Liver (tissue), 7 donors: ENCODE measurements at regions not wholly inside any gene's neighbourhood (a gene's known extent, or its start where the extent isn't known, plus 50 kb on each side); places are given as distances from the start of the nearest gene placed in this dataset.
A peak's percentile ranks its signal among the peaks of the same experiment; 100 is the strongest.
"Not testable (repeated sequence)": the region's sequence is repeated elsewhere in the genome, so short reads cannot be mapped to it uniquely, and the experiment has no call there.

Experiments used
- DNase-seq: peaks from one replicate; pipeline ENCODE4 v3.0.0-alpha.2; 2017; ENCODE audit warnings: low spot score
- H3K27ac ChIP-seq, 2 donors: one replicate each; pipeline ENCODE4 v1.7.0; 2013; ENCODE audit warnings: inconsistent platforms in 2 of 2, low read length in 2 of 2, control low read depth in 1 of 2, low read depth in 1 of 2, mild to moderate bottlenecking in 1 of 2
- H3K27me3 ChIP-seq, 4 donors: one replicate each; pipeline versions ENCODE4 v1.6.1 to v1.7.0; 2013; ENCODE audit warnings: low read length in 3 of 4, inconsistent platforms in 1 of 4, mild to moderate bottlenecking in 1 of 4, moderate library complexity in 1 of 4; ENCODE audit not compliant: control insufficient read depth in 4 of 4, insufficient read depth in 4 of 4
- H3K36me3 ChIP-seq, 4 donors: one replicate each; pipeline versions ENCODE4 v1.6.1 to v1.7.0; 2013; ENCODE audit warnings: low read length in 3 of 4, mild to moderate bottlenecking in 3 of 4, low read depth in 1 of 4, moderate library complexity in 1 of 4; ENCODE audit not compliant: control insufficient read depth in 4 of 4, insufficient read depth in 3 of 4
- H3K4me1 ChIP-seq, 4 donors: one replicate each; pipeline versions ENCODE4 v1.6.1 to v1.7.0; 2013; ENCODE audit warnings: low read length in 3 of 4, mild to moderate bottlenecking in 3 of 4, moderate library complexity in 1 of 4; ENCODE audit not compliant: control insufficient read depth in 4 of 4, insufficient read depth in 4 of 4
- H3K4me3 ChIP-seq, 3 donors: one replicate each; pipeline versions ENCODE4 v1.6.1 to v1.7.0; 2013; ENCODE audit warnings: low read length in 3 of 3, control low read depth in 1 of 3, low read depth in 1 of 3, mild to moderate bottlenecking in 1 of 3
- H3K9ac ChIP-seq, 2 donors: one replicate each; pipeline ENCODE4 v1.7.0; 2013; ENCODE audit warnings: low read length in 2 of 2, mild to moderate bottlenecking in 2 of 2, moderate library complexity in 2 of 2, control low read depth in 1 of 2, low read depth in 1 of 2
- H3K9me3 ChIP-seq, 4 donors: one replicate each; pipeline versions ENCODE4 v1.6.1 to v1.7.0; 2013; ENCODE audit warnings: low read length in 3 of 4; ENCODE audit not compliant: control insufficient read depth in 4 of 4
- EGR1 ChIP-seq, 2 donors: IDR thresholded peaks; 2 replicates each; pipeline ENCODE4 v1.6.1; 2016 to 2018; ENCODE audit warnings: antibody characterized with exemption in 2 of 2, low read depth in 2 of 2
- FOXA1 ChIP-seq: IDR thresholded peaks from 2 replicates; pipeline ENCODE4 v1.6.1; 2016; ENCODE audit warnings: antibody characterized with exemption
- GABPA ChIP-seq, 2 donors: IDR thresholded peaks in 1 of 2; conservative IDR thresholded peaks in 1 of 2; 2 replicates each; pipeline ENCODE4 v1.6.1; 2016; ENCODE audit warnings: antibody characterized with exemption in 2 of 2, mild to moderate bottlenecking in 1 of 2, moderate library complexity in 1 of 2
- HNF4A ChIP-seq, 2 donors: conservative IDR thresholded peaks; 2 replicates each; pipeline ENCODE4 v1.6.1; 2016; ENCODE audit warnings: antibody characterized with exemption in 2 of 2, mild to moderate bottlenecking in 2 of 2
- JUND ChIP-seq, 2 donors: IDR thresholded peaks; 2 replicates each; pipeline ENCODE4 v1.6.1; 2016; ENCODE audit warnings: antibody characterized with exemption in 2 of 2
- NR2F2 ChIP-seq: IDR thresholded peaks from 2 replicates; pipeline ENCODE4 v1.6.1; 2016; ENCODE audit warnings: antibody characterized with exemption
- RAD21 ChIP-seq, 2 donors: IDR thresholded peaks; 2 replicates each; pipeline ENCODE4 v1.6.1; 2016; ENCODE audit warnings: antibody characterized with exemption in 2 of 2, mild to moderate bottlenecking in 2 of 2
- REST ChIP-seq: IDR thresholded peaks from 2 replicates; pipeline ENCODE4 v1.6.1; 2016; ENCODE audit warnings: antibody characterized with exemption, mild to moderate bottlenecking
- RXRA ChIP-seq, 2 donors: IDR thresholded peaks; 2 replicates each; pipeline ENCODE4 v1.6.1; 2017 to 2018; ENCODE audit warnings: antibody characterized with exemption in 2 of 2, mild to moderate bottlenecking in 1 of 2
- SP1 ChIP-seq: IDR thresholded peaks from 2 replicates; pipeline ENCODE4 v1.6.1; 2018; ENCODE audit warnings: antibody characterized with exemption, mild to moderate bottlenecking
- TAF1 ChIP-seq: conservative IDR thresholded peaks from 2 replicates; pipeline ENCODE4 v1.6.1; 2016; ENCODE audit warnings: antibody characterized with exemption, mild to moderate bottlenecking
- YY1 ChIP-seq: IDR thresholded peaks from 2 replicates; pipeline ENCODE4 v1.6.1; 2016; ENCODE audit warnings: antibody characterized with exemption, mild to moderate bottlenecking
- ZBTB33 ChIP-seq: IDR thresholded peaks from 2 replicates; pipeline ENCODE4 v1.6.1; 2016; ENCODE audit warnings: antibody characterized with exemption
- WGBS: extraction: QIAGEN DNeasy Blood & Tissue Kit; methylation state at CpG from one replicate; pipeline ENCODE4 v1.1.7; 2013; 5-methylcytosine and 5-hydroxymethylcytosine counted together
- TF ChIP-seq, protein P1 (sequence below): IDR thresholded peaks from 2 replicates; pipeline ENCODE4 v1.6.1; 2016; ENCODE audit warnings: antibody characterized with exemption
- TF ChIP-seq, protein P2 (sequence below): IDR thresholded peaks from 2 replicates; pipeline ENCODE4 v1.6.1; 2016; ENCODE audit warnings: antibody characterized with exemption
- donor health status: healthy.
- donor health status: healthy.
- donor health status: healthy.
- donor health status: healthy.

GRCh38 chr16:22693638-22694340, 120.2 kb upstream of the HS3ST2 start:
- TF ChIP-seq HNF4A (conservative IDR thresholded peaks at IDR 0.05) (no peak), TAF1 (no peak)
- Histone ChIP-seq H3K27ac (no peak overlapping the region), H3K27me3 (peaks cover 0 to 2% (median under 1%) of the 10 kb centered on the region in 4 donors), H3K4me1 (no peaks in the 10 kb centered on the region), H3K9ac (no peak overlapping the region), H3K9me3 (no peaks in the 10 kb centered on the region), H3K4me3 (no peak overlapping the region), H3K36me3 (no peaks in the 10 kb centered on the region)
- DNase-seq: no peak
- whole genome bisulfite sequencing: 79% methylated on average over 8 of the region's 8 CpGs

DNA sequence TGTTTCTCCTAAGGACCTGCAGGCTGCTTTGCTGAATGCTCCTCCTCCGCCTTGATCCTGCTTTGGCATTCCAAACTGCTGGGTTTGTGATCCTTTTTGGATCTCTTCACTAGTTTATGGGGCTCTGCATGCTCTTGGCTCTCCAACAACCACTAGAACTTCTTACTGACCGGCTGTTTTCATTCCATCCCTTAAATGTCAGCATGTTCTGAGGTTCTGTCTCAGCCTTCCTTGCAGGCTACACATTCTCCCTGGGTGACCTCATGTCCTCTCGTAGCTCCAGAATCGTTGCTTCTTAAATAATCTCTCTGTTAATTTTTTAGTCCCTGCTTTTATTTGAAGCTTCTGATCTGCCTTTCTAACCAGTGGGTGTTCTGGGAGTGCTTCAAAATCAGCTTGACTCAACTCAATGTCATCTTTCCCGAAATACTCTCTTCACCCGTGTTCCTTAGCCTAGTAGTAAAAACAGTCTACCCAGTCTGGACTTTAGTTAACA, 119.0 kb upstream of the HS3ST2 start:
- H3K4me1 ChIP-seq: no peaks in the 10 kb centered on the region
- 66% methylated on average over 6 of the region's 6 CpGs for WGBS
- H3K4me3 ChIP-seq: no peak overlapping the region
- H3K27me3 ChIP-seq: peaks cover 0 to 4% (median 1%) of the 10 kb centered on the region in 4 donors
- no peak for DNase-seq
- TF ChIP-seq EGR1 (IDR thresholded peaks at IDR 0.05; ENCODE audit: low read depth in 2 of 2) (no peak), JUND (IDR thresholded peaks at IDR 0.05) (peak; percentile 13 to 39), RXRA (IDR thresholded peaks at IDR 0.05) (peak in 1 of 2 donors; percentile 16), YY1 (no peak), FOXA1 (no peak), ZBTB33 (no peak), HNF4A (conservative IDR thresholded peaks at IDR 0.05) (no peak), RAD21 (IDR thresholded peaks at IDR 0.05) (no peak)
- TF ChIP-seq, protein P1, sequence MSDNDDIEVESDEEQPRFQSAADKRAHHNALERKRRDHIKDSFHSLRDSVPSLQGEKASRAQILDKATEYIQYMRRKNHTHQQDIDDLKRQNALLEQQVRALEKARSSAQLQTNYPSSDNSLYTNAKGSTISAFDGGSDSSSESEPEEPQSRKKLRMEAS: no peak
- TF ChIP-seq, protein P2, sequence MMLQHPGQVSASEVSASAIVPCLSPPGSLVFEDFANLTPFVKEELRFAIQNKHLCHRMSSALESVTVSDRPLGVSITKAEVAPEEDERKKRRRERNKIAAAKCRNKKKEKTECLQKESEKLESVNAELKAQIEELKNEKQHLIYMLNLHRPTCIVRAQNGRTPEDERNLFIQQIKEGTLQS: no peak
- no peak overlapping the region for H3K27ac ChIP-seq
- H3K9ac ChIP-seq: no peak overlapping the region
- H3K9me3 ChIP-seq: no peaks in the 10 kb centered on the region
- no peaks in the 10 kb centered on the region for H3K36me3 ChIP-seq

DNA sequence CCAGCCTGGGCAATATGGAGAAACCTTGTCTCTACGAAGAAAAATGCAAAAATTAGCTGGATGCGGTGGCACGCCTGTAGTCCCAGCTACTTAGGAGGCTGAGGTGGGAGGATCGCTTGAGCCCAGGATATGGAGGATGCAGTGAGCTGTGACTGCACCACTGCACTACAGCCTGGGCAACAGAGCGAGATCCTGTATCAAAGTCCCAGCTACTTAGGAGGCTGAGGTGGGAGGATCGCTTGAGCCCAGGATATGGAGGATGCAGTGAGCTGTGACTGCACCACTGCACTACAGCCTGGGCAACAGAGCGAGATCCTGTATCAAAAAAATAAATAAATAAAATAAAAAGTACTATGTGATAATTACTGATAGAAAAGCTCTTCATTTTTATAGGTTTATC, 118.2 kb upstream of the HS3ST2 start:
- whole genome bisulfite sequencing: 92% methylated on average over 7 of the region's 7 CpGs
- not testable (repeated sequence) for H3K4me3 ChIP-seq, H3K9ac ChIP-seq, H3K4me1 ChIP-seq, H3K27me3 ChIP-seq, H3K9me3 ChIP-seq, DNase-seq, H3K27ac ChIP-seq, H3K36me3 ChIP-seq

DNA sequence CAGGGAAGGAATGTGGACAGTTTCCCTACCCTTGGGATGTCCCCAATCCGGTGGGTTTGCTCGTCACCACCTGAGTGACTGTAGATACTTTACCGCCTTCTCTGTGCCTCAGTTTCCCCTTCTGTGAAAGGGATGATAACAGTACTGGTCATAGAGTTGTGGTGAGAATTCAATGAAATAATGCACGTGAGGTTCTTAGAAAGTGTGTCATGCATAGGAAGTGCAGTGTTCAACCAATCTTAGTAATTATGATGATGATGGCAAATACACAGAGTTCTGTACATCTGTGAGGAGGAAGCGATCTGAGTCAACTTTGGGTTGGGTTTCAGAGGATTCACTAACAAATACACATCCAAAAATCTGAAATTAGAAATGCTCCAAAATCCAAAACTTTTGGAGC, 114.6 kb upstream of the HS3ST2 start:
- Histone ChIP-seq H3K27me3 (peaks cover 0 to 6% (median 2%) of the 10 kb centered on the region in 4 donors), H3K4me3 (no peak overlapping the region), H3K4me1 (no peaks in the 10 kb centered on the region), H3K9ac (no peak overlapping the region), H3K36me3 (no peaks in the 10 kb centered on the region), H3K27ac (no peak overlapping the region), H3K9me3 (no peaks in the 10 kb centered on the region)
- 85% methylated on average over 5 of the region's 5 CpGs for WGBS
- TF ChIP-seq NR2F2 (no peak), GABPA (IDR thresholded peaks at IDR 0.05 in 1 of 2, conservative IDR thresholded peaks at IDR 0.05 in 1 of 2) (no peak), RXRA (IDR thresholded peaks at IDR 0.05) (no peak), JUND (IDR thresholded peaks at IDR 0.05) (no peak), SP1 (no peak), REST (no peak), TAF1 (no peak)
- TF ChIP-seq, protein P2: no peak
- DNase-seq: no peak
